ENCODE measurements at regions not wholly inside any gene's neighbourhood (a gene's known extent, or its start where the extent isn't known, plus 50 kb on each side); places are given as distances from the start of the nearest gene placed in this dataset.

- FAIRE-seq (no peak), DNase-seq (ENCODE audit: insufficient read length, low spot score) (no peak)
Measured at GRCh38 chr10:128855618-128856428, 611.2 kb upstream of the MGMT start.

GRCh38 chr10:128859738-128860386, 607.2 kb upstream of the MGMT start:
- DNase-seq (ENCODE audit: insufficient read length, low spot score) (no peak), FAIRE-seq (no peak)

- FAIRE-seq (no peak), DNase-seq (ENCODE audit: insufficient read length, low spot score) (no peak)
Measured at GRCh38 chr10:128860574-128860973, 606.5 kb upstream of the MGMT start.

- DNase-seq (ENCODE audit: insufficient read length, low spot score) (no peak), FAIRE-seq (no peak)
Measured at GRCh38 chr10:128861018-128861901, 605.8 kb upstream of the MGMT start.

- DNase-seq (ENCODE audit: insufficient read length, low spot score) (no peak), FAIRE-seq (no peak)
Measured at GRCh38 chr10:128863411-128863810, 603.6 kb upstream of the MGMT start.

GRCh38 chr10:128863823-128864405, 603.1 kb upstream of the MGMT start:
- FAIRE-seq (no peak), DNase-seq (ENCODE audit: insufficient read length, low spot score) (no peak)

GRCh38 chr10:128864554-128865295, 602.3 kb upstream of the MGMT start:
- DNase-seq (ENCODE audit: insufficient read length, low spot score) (no peak), FAIRE-seq (no peak)

- FAIRE-seq: no peak
- no peak for DNase-seq (ENCODE audit: insufficient read length, low spot score)
Measured at GRCh38 chr10:128865436-128866195, 601.4 kb upstream of the MGMT start.

- DNase-seq (ENCODE audit: insufficient read length, low spot score) (no peak), FAIRE-seq (no peak)
Measured at GRCh38 chr10:128866551-128866950, 600.5 kb upstream of the MGMT start.

- DNase-seq (ENCODE audit: insufficient read length, low spot score) (no peak), FAIRE-seq (no peak)
Measured at GRCh38 chr10:128867210-128867609, 599.8 kb upstream of the MGMT start.

- FAIRE-seq: no peak
Measured at GRCh38 chr10:128867819-128868218, 599.2 kb upstream of the MGMT start.

GRCh38 chr10:128868481-128868880, 598.6 kb upstream of the MGMT start:
- no peak for FAIRE-seq
- DNase-seq (ENCODE audit: insufficient read length, low spot score): no peak

More at GRCh38 chr10:128867819-128868218, 599.2 kb upstream of the MGMT start:
- no peak for DNase-seq (ENCODE audit: insufficient read length, low spot score)

- FAIRE-seq: no peak
- no peak for DNase-seq (ENCODE audit: insufficient read length, low spot score)
Measured at GRCh38 chr10:128869101-128869749, 597.8 kb upstream of the MGMT start.

- DNase-seq (ENCODE audit: insufficient read length, low spot score): no peak
- FAIRE-seq: no peak
Measured at GRCh38 chr10:128870830-128871597, 596.0 kb upstream of the MGMT start.

GRCh38 chr10:128871671-128872231, 595.3 kb upstream of the MGMT start:
- DNase-seq (ENCODE audit: insufficient read length, low spot score): no peak
- FAIRE-seq: no peak

- no peak for FAIRE-seq
- no peak for DNase-seq (ENCODE audit: insufficient read length, low spot score)
Measured at GRCh38 chr10:128873411-128874054, 593.5 kb upstream of the MGMT start.

GRCh38 chr10:128874331-128874730, 592.7 kb upstream of the MGMT start:
- no peak for FAIRE-seq
- DNase-seq (ENCODE audit: insufficient read length, low spot score): no peak
